ENCODE measurements at regions not wholly inside any gene's neighbourhood (a gene's known extent, or its start where the extent isn't known, plus 50 kb on each side); places are given as distances from the start of the nearest gene placed in this dataset.

- TF ChIP-seq CHD2 (IDR thresholded peaks at IDR 0.05; ENCODE audit: low read length, partially characterized antibody) (no peak), TP53 (CRISPR knock-in tag; IDR thresholded peaks at IDR 0.05) (no peak), CTCF (IDR thresholded peaks at IDR 0.05) (no peak), EHMT2 (IDR thresholded peaks at IDR 0.05; ENCODE audit: low read depth) (no peak), RAD21 (conservative IDR thresholded peaks at IDR 0.05 in 1 of 2, IDR thresholded peaks at IDR 0.05 in 1 of 2) (no peak), PHF8 (IDR thresholded peaks at IDR 0.05; ENCODE audit: borderline replicate concordance, low read depth) (no peak), CEBPB (IDR thresholded peaks at IDR 0.05) (no peak), MAFK (IDR thresholded peaks at IDR 0.05; ENCODE audit: partially characterized antibody) (no peak)
Observed at GRCh38 chr17:63035271-63035670, 69.2 kb downstream of the TANC2 start.

All from A549 (cell line).